ENCODE measurements at regions not wholly inside any gene's neighbourhood (a gene's known extent, or its start where the extent isn't known, plus 50 kb on each side); places are given as distances from the start of the nearest gene placed in this dataset.

DNA sequence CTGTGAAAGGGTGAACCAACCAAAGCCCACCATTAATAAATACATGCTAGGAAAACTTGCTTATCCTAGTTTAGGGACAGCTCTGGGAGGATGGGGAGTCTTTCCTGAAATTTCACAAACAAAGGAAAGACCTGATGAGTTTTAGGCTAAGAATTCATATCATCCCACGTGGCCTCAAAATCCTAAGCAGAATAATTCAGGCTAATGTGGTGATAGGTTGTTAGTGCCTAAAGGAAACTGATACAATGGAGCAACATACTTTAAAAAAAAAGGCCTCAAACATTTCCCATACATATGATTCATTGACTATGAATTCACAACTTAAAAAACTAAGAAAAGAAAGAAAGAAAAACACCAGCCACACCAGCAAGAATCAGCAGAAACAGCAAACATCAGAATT, 126.9 kb upstream of the CNTN4 start:
- no peak for TF ChIP-seq POLR2A (IDR thresholded peaks at IDR 0.05)
- TF ChIP-seq, protein P1, sequence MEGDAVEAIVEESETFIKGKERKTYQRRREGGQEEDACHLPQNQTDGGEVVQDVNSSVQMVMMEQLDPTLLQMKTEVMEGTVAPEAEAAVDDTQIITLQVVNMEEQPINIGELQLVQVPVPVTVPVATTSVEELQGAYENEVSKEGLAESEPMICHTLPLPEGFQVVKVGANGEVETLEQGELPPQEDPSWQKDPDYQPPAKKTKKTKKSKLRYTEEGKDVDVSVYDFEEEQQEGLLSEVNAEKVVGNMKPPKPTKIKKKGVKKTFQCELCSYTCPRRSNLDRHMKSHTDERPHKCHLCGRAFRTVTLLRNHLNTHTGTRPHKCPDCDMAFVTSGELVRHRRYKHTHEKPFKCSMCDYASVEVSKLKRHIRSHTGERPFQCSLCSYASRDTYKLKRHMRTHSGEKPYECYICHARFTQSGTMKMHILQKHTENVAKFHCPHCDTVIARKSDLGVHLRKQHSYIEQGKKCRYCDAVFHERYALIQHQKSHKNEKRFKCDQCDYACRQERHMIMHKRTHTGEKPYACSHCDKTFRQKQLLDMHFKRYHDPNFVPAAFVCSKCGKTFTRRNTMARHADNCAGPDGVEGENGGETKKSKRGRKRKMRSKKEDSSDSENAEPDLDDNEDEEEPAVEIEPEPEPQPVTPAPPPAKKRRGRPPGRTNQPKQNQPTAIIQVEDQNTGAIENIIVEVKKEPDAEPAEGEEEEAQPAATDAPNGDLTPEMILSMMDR (IDR thresholded peaks at IDR 0.05): no peak

All from right lobe of liver (tissue), 4 donors.